ENCODE measurements at regions not wholly inside any gene's neighbourhood (a gene's known extent, or its start where the extent isn't known, plus 50 kb on each side); places are given as distances from the start of the nearest gene placed in this dataset.
"Not testable (repeated sequence)": the region's sequence is repeated elsewhere in the genome, so short reads cannot be mapped to it uniquely, and the experiment has no call there.

DNA sequence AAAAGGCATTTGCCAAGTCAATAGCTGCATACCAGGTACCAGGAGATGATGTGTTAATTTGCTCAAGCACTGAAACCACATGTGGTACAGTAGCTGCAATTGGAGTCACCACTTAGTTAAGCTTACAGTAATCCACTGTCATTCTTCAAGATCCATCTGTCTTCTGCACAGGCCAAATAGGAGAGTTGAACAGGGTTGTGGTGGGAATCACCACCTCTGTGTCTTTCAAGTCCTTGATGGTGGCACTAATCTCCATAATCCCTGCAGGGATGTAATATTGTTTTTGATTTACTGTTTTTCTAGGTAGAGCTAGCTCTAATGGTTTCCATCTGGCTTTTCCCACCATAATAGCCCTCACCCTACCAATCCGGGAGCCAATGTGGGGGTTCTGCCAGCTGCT lies 91.9 kb downstream of the FCRL5 start:
- DNase-seq: no peak

DNA sequence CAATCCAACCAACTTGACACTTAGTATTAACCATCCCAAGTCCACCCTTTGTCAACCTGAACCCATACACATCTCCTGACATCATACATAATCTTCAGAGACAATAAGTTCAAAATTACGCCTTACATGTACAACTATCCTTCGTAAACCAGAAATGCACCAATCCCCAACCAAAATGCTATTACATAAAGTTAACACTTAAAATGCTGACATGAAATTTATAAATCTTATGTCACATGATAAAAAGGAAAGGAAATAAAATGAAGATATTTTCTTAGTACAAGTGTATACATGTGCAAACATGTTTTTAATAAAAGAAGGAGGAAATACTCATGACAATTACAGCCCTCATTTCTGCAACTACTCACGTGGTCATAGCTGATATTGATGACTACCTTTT lies 95.0 kb downstream of the FCRL5 start:
- DNase-seq: no peak

DNA sequence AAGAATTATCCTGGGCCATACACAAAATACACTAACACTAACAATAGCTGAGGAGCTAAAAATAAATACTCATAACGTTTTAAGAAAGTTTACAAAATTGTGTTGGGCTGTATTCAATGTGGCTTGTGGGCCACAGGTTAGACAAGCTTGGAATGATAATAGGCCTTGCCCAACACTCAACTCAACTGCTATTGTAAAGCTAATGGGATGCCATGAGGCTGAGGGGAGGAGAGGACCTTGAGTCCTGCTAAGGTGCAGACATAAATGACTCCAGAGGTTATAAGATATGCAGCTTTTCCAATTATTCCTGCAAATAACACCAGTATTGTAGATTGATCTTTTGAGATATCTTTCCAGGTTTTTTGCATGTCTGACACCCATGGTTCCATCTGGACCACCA lies 97.0 kb downstream of the FCRL5 start:
- no peak for DNase-seq

DNA sequence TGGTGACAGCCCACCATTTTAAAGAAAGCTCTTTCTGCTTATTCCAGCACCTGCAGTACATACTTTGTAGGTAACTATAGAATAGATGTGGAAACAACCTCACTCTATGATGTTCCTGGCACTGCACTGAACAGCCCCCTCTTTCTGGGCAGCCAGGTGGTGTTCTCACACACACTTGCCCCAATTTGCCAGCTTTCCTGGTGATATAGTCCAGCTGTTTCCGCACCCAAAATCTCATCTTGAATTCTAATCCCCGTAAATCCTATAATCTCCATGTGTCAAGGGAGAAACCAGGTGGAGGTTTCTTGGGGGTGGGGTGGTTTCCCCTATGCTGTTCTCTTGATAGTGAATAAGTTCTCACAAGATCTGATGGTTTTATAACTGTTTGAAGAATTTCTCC lies 102.2 kb downstream of the FCRL5 start:
- no peak for DNase-seq

DNA sequence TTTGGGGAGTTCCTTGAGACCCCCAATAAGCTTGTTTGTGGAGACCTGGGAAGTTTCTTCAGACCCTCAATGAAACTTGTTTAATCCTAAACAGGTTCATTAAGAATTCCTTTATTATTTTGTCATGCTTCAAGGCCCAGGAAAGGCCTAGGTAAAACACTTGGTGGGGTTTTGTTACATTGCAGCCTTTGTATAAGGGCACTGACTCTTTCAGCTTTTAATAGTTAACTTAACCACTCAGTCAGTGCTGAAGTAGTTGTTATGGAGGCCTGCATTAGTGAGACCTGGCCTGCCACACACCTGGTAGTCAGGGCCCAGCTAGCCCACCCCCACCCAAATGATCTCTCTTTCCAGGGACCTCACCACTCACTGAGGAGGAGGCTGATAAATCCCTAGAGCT lies 103.7 kb downstream of the FCRL5 start:
- no peak for DNase-seq

DNA sequence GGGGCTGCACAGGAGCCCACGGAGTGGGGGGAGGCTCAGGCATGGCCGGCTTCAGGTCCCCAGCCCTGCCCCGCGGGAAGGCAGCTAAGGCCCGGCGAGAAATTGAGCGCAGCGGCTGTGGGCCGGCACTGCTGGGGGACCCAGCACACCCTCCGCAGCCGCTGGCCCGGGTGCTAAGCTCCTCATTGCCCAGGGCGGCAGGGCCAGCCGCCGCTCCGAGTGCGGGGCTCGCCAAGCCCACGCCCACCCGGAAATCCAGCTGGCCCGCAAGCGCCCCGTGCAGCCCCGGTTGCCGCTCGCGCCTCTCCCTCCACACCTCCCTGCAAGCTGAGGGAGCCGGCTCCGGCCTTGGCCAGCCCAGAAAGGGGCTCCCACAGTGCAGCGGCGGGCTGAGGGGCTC lies 106.0 kb downstream of the FCRL5 start:
- DNase-seq: not testable (repeated sequence)

DNA sequence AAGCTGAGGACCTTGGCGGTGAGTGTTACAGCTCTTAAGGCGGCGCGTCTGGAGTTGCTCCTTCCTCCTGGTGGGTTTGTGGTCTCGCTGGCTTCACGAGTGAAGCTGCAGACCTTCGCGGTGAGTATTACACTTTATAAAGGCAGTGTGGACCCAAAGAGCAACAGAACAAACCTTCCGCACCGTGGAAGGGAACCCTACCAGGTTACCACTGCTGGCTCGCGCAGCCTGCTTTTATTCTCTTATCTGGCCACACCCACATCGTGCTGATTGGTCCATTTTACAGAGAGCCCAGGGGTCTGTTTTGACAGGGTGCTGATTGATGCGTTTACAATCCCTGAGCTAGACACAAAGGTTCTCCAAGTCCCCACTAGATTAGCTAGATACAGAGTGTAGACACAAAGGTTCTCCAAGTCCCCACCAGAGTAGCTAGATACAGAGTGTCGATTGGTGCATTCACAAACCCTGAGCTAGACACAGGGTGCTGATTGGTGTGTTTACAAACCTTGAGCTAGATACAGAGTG lies 106.6 kb downstream of the FCRL5 start:
- not testable (repeated sequence) for DNase-seq

DNA sequence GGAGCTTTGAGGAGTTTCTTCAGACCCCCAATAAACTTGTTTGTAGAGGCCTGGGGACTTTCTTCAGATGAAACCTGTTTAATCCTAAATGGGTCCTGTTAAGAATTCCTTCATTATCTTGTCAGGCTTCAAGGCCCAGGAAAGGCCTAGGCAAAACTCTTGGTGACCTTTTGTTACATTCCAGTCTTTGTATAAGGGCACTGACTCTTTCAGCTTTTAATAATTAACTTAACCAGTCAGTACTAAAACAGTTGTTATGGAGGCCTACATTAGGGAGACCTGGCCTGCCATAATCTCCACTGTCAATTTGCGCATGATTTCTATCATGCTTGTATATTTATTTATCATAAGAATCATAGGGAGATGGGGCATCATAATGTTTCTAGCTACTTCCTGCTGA lies 110.2 kb downstream of the FCRL5 start:
- no peak for DNase-seq

DNA sequence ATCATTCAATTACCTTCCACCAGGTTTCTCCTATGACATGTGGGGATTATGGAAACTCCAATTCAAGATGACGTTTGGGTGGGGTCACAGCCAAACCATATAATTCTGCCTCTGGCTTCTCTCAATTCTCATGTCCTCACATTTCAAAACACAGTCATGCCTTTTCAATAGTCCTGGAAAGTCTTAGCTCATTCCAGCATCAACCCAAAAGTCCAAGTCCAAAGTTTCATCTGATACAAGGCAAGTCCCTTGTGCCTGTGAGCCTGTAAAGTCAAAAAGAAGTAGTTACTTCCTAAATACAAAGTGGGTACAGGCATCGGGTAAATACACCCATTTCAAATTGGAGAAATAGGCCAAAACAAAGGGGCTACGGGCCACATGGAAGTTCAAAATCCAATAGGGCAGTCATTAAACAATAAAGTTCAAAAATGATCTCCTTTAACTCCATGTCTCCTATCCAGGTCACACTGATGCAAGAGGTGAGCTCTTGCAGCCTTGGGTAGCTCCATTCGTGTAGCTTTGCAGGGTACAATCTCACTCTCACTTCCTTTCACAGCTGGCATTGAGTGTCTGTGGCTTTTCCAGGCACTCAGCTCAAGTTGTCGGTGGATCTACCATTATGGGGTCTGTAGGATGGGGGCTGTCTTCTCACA lies 112.9 kb downstream of the FCRL5 start:
- no peak for DNase-seq

DNA sequence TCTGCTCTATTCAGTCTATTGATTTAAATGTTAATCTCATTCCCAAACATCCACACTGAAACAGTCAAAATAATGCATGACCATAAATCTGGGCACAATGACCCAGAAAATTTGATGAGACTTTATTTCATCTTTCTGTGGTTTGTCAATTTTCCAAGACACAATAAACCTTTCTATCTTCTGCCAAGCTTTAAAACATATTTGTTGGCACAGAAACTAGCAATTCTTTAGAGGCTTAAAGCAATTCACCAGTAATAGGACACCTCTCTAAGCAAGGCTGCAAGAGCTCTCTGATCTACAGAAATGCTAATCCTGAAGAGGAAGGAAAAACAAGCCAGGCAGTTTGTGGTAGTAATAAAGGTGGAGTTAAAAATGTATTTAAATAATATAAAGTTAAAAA lies 113.7 kb downstream of the FCRL5 start:
- DNase-seq: no peak

DNA sequence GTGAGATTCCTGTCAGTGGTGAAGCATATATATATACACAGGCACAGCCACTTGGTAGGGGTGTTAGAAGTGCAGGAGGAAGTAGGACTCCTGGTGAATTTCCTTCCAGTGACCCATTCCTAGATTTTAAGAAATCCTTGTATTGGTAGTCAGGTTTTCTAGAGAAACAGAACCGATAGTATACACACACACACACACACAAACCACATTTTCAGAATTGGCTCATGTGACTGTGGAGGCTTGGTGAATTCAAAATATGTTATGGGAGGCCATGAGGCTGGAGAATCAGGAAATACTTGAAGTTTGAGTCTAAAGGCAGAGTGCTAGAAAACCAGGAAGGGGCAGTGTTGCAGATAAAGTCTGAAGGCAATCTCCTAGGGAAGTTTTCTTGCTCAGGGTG lies 114.2 kb downstream of the FCRL5 start:
- DNase-seq: no peak

DNA sequence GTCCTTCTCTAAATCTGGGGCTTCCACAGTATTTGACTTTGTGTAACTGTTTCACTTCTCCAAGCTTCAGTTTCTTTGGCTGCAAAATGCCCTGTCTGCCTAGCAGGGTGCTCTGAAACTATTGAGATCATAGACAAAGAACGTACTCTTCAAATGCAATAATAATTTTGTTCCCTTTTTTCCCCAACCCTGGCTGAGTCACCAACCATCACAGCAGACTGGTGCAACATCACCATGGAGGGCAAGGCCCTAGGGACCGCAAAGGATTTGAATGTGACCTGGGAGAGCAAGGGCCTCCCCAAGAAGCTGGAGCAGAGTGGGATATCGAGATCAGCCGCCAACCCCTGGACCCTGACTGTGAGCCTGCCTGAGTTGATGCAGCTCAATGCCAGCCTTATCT lies 115.0 kb downstream of the FCRL5 start:
- DNase-seq: no peak

DNA sequence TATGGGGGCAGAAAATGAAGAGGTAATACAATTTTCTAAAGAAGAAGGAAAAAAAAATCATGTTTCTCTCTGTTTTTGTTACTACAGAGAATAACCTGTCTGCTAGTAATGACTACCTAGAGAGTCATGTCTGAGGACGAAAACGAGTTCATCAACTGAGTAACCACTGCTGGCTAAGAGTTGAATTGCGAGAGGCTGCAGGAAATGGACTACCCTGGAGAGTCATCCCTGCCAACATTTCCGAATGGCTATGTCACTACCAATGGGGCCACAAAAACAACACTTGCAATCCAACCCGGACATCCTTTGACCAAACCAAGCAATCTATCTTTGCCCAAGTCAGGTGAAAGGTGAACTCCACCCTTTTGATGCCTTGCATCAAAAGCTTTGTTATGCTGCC lies 120.6 kb downstream of the FCRL5 start:
- no peak for DNase-seq

DNA sequence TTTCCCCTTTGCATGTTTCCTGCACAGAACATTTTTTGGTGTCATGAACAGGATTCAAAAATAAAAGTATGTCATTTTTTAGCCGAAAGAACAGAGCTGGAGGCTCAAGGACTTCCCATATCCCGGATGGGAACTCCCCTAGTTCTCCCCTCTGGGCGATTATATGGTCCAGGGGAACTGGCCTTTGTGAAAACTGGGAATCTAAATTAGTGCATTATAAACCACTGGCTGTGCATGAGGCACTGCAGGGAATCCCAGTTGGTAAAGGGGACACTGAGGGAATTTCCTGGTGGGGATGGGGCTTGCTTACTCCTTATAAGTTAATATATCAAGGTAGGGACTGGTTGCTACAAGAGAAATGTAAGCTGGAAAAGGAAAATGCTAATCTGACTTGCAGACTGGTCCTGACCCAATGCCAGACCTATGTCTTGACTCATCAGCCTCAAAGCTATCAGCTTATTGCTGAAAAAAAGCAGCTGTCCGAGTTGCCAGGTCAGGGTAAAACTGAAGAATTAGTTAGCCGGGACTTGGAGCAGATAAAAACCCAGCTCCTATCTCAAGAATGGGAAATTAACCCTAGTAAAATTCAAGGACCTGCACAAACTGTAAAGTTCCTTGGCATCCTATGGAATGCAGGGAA lies 122.6 kb downstream of the FCRL5 start:
- no peak for DNase-seq

DNA sequence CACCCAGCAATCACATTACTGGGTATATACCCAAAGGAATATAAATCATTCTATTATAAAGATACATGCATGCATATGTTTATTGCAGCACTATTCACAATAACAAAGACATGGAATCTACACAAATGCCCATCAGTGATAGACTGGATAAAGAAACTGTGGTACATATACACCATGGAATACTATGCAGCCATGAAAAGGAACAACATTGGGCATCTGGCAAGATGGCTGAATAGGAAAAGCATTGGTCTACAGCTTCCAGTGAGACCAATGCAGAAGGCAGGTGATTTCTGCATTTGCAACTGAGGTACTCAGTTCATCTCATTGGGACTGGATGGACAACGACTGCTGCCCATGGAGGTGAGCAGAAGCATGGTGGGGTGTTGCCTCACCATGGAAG lies 128.6 kb downstream of the FCRL5 start:
- not testable (repeated sequence) for DNase-seq

DNA sequence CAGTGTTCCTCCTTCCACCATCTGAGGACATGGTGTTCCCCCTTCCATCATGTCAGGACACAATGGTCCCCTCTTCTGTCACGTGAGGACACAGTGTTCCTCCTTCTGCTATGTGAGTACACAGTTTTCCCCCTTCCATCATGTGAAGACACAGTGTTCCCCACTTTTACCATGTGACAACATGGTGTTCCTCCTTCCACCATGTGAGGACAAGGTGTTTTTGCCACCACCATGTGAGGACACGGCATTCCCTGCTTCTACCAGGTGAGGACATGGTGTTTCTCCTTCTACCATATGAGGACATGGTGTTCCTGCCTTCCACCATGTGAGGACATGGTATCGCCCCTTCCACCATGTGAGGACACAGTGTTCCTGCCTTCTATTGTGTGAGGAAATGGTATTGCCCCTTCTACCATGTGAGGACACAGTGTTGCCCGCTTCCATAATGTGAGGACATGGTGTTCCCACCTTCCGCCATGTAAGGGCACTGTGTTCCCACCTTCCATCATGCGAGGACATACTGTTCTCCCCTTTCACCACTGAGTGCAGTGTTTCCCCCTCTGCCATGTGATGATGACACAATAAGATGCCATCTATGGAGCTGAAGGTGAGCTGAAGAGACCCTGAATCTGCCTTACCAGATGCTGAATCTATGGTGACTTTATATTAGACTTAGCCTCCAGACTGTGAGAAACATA lies 132.3 kb downstream of the FCRL5 start:
- DNase-seq: no peak

DNA sequence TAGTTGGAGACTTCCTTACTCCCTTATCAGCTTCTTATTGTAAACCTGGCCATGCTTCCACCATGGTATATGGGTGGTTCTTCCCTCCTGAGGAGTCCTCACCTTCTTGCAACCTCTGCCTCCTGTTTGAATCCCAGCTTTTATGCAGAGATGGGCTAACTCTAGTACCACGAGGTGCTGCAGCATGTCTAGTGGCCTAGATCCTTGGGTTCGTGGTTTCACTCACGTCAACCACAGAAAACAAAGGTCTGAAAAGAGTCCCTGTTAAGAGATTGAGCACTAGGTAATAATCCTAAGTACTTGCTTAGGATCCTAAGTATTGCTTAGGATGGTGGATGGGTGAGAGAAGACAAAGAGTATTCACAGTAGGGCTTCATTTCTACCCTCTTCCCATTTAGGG lies 133.7 kb downstream of the FCRL5 start:
- no peak for DNase-seq

DNA sequence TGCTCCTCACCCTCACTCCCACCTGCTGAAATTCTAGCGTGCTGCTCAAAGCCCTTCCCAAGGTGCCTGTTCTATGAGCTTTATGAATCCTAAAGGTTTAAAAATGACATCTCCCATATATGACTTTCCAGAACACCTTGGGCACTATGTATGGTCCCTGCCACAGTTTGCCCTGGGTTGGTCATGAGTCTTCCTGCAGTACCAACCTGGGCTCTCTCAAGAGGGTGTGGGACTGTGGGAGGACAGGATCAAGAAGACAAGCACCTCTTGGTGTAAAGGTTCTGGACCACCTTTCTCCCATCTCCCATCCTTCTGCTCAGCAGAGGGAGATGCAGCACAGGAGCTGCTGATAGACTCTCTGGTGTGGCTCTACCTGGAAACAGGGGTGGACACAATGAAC lies 134.1 kb downstream of the FCRL5 start:
- no peak for DNase-seq

DNA sequence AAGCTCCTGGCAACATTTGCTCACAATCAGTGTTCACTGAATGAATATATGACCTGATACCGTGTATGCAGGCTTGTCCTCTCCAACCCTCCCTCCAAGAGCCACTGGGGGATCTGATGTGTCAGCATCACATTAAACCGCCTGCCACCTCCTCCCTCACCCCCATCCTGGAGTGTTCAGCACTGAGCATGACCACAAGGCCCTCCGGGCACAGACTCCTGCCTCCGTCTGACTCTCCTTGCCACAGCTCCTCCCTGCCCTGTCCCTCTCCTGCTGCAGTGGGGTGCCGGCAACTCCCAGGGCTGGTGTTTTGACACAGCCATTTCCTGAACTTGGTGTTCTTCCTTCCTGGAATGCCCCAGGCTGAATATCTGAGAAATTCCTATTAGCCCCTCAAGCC lies 136.7 kb downstream of the FCRL5 start:
- DNase-seq: no peak

DNA sequence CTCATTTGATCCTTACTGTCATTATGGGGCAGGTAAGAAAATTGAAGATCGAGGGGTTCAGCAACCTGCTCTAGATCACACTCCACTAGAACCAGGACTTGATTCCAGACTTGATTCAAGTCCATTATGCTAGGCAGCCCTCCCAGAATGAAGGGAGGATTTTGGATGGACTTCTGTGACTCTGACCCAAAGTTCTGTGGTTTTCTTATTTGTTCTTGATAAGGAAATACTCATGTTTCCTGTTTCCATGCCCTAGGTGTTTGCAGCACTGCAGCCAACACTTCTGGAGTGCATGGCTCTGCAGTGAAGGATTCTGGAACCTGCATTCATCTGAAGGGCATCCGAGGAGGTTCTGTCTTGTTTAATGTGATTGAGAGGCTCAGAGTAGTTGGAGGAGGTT lies 140.0 kb downstream of the FCRL5 start:
- DNase-seq: no peak

DNA sequence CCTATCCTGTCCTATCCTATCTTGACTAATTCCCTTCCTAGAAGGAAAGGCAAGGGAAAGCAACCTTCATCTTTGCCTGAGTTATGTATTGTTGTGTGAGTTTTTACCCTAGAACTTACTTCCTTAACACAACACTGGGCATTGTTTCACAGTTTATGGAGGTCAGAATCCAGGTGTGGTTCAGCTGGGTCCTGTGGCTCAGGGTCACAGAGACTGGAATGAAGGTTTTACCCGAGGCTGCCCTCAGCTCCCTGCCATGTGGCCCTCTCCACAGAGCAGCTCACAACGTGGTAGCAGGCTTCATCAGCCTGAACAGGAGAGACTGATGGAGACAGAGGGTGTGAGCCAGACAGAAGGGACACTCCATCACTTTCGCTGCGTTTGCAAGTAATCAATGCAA lies 140.5 kb downstream of the FCRL5 start:
- DNase-seq: no peak

DNA sequence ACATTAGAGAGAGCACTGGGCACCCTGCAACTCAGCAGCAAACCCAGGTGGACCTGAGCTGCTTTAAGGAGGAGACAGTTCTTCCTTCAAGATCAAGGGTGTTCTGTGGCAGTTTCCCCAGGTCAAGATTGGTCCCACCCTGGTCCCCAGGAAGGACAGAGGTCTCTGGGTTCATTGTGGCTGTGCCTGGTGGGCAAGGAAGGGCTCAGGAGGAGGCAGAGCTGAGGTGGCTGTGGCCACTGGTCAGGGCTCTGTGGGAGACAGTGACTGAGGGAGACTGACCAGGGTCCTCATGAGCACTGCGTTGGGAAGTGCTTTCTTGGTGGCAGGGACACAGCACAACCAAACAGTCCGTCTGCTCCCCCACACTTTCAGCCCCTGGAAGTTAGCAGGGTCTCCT lies 141.3 kb downstream of the FCRL5 start:
- no peak for DNase-seq

DNA sequence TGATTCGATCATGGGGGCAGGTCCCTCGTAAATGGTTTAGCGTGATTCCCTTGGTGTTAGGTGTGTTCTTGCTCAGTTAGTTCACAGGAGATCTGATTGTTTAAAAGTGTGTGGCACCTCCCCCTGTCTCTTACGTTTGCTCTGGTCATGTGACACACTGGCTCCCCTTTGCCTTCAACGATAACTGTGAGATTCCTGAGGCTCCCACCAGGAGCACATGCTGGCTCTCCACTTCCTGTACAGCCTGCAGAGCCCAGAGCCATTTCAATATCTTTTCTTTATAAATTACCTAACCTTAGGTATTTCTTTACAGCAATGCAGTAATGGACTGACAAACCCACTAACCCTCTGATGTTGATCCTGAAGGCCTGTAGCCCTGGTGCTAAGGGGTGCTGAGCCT lies 141.9 kb downstream of the FCRL5 start:
- no peak for DNase-seq

DNA sequence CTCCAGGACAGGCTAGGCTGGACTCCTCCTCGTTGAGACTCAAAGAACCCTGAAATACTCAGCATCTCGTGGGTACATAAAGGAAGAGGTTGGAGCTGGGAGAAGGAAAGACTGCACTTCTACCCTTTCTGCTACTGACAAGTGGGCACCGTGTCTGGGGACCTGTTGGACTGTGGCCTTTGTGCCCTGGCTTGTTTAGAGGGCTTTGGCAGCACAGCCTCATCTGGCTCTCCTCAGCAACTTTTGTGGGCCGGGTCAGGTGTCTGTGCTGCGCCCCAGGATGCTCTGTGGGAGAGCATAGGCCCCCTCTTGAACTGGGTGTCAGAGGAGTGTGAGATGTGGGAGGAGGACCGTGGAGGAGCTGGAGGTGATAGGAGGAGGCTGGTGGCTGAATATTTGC lies 142.4 kb downstream of the FCRL5 start:
- DNase-seq: no peak

Measured in SW 1271 (cell line).